NB4 (cell line): ENCODE measurements at regions not wholly inside any gene's neighbourhood (a gene's known extent, or its start where the extent isn't known, plus 50 kb on each side); places are given as distances from the start of the nearest gene placed in this dataset.

Experiments used
- DNase-seq: peaks from one replicate; pipeline ENCODE4 v3.0.0; 2010; ENCODE audit warnings: low read depth
- H3K4me3 ChIP-seq: one replicate; pipeline ENCODE4 v1.5.1; 2011; ENCODE audit warnings: mild to moderate bottlenecking, low read depth, low read length, moderate library complexity
- MYC ChIP-seq: IDR thresholded peaks from 2 replicates; pipeline ENCODE4 v1.6.1; 2011; ENCODE audit warnings: low read depth, low read length
- POLR2A ChIP-seq: IDR thresholded peaks from 2 replicates; pipeline ENCODE4 v1.6.1; 2011; ENCODE audit warnings: mild to moderate bottlenecking; ENCODE audit not compliant: insufficient read length; ENCODE audit errors: extremely low read depth
- TF ChIP-seq, protein P1 (sequence below): IDR thresholded peaks from one replicate; pipeline ENCODE4 v1.5.1; 2012; ENCODE audit warnings: low read depth, low read length
- TF ChIP-seq, protein P2 (sequence below): IDR thresholded peaks from 2 replicates; pipeline ENCODE4 v1.6.1; 2011; ENCODE audit warnings: low read depth, low read length

DNA sequence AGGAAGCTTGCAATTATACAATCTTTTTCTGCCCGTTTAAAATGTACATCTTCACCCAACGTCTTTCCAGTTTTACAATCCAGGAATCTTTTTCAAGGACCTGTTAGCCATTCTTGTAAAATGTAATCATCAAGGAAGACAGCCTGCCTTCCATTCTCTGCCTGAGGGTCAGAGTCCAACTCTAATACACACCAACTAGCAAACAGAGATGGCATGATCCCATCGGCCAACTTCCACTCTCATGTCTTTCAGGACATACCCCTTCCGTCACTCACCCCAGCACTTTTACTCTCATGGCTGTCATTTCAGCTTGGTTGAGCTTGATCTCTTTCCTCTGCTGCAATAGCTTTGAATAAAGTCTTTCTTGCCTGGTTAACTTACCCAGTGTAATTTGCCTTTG lies 172.5 kb upstream of the NETO1 start:
- no peak for DNase-seq
- H3K4me3 ChIP-seq = no peak overlapping the region
- no peak for TF ChIP-seq MYC
- TF ChIP-seq POLR2A = no peak
- TF ChIP-seq, protein P1, sequence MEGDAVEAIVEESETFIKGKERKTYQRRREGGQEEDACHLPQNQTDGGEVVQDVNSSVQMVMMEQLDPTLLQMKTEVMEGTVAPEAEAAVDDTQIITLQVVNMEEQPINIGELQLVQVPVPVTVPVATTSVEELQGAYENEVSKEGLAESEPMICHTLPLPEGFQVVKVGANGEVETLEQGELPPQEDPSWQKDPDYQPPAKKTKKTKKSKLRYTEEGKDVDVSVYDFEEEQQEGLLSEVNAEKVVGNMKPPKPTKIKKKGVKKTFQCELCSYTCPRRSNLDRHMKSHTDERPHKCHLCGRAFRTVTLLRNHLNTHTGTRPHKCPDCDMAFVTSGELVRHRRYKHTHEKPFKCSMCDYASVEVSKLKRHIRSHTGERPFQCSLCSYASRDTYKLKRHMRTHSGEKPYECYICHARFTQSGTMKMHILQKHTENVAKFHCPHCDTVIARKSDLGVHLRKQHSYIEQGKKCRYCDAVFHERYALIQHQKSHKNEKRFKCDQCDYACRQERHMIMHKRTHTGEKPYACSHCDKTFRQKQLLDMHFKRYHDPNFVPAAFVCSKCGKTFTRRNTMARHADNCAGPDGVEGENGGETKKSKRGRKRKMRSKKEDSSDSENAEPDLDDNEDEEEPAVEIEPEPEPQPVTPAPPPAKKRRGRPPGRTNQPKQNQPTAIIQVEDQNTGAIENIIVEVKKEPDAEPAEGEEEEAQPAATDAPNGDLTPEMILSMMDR = no peak
- TF ChIP-seq, protein P2, sequence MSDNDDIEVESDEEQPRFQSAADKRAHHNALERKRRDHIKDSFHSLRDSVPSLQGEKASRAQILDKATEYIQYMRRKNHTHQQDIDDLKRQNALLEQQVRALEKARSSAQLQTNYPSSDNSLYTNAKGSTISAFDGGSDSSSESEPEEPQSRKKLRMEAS = no peak

DNA sequence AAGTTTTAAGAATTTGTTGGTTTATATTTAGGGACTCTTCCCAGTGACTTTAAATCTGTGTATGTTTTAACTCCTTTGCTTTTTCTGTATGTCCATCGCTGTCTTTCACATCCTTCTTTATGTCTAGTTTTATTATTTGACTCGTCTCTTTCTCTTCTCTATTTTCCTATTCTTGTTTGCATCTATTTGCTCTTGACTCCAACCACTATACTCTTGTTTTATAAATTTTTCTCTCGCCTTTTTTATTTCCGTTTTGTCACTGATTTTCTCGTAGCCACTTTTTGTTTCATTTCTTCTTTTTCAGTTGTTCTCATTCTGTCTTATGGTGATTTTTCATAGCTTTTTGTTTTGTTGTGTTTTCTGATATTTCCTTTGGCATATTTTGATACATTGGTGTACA lies 170.5 kb upstream of the NETO1 start:
- no peak for DNase-seq
- no peak overlapping the region for H3K4me3 ChIP-seq
- no peak for TF ChIP-seq MYC
- TF ChIP-seq, protein P1 = no peak
- no peak for TF ChIP-seq POLR2A
- TF ChIP-seq, protein P2 = no peak

DNA sequence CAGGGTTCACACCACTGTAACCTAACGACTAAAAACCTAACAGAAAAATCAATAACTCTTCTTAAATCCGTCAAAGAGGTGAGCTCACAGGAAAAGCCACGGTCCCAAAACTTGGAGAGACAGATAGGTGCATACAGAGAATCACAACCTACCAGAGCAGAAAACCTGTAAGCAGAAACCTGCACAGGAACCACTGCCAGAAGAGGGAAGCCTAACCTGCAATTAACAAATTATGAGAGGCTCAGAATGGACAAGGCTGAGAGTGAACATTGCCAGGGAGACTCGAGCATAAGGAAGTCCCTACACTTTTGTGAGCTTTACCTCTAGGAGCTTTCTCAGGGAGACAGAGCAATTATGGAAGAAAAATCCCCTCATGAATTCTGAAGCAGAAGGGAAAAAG lies 156.2 kb upstream of the NETO1 start:
- no peak for DNase-seq
- no peak for TF ChIP-seq MYC
- TF ChIP-seq, protein P1 = no peak
- TF ChIP-seq, protein P2 = no peak
- TF ChIP-seq POLR2A = no peak

DNA sequence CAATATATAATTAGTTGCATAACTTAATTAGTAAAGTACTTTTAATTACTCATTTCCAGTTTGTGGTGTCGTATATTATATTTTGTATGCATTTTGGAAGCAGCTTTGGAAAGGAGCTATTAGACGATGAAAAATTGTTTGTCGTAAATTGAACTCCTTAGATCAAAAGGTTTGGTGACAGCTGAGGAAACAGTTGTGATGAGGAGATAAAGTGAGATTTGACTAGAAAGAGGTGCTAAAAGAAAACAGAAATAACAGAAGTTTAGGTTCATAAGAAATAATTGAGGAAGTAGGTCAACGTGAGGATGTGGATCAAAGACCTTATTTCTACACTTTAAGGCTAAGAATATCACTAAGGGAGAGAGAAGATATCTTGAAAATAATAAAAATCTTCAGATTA lies 141.9 kb upstream of the NETO1 start:
- H3K4me3 ChIP-seq = no peak overlapping the region
- no peak for TF ChIP-seq POLR2A
- TF ChIP-seq, protein P2 = no peak
- TF ChIP-seq, protein P1 = no peak
- no peak for TF ChIP-seq MYC

More for the DNA sequence above, 156.2 kb upstream of the NETO1 start:
- H3K4me3 ChIP-seq = no peak overlapping the region

DNA sequence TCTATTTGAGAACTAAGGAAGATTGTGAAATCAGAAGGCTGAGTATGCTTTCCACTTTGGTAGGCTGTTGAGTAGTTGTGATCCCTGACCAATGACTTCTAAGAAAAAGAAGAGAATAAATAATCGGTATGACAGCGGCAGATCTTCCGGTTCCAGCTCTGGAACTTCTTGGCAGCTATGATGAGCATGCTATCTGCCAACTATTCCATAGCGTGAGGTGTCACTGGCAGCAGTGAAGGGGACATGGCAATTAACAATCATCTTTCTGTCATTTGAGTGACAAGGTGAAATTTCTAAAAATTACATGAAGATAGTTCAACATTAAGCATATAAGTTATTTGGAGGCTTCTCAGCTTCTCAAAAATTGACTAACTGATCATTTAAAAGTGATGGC lies 140.1 kb upstream of the NETO1 start:
- TF ChIP-seq, protein P2 = no peak
- TF ChIP-seq, protein P1 = no peak
- TF ChIP-seq POLR2A (no peak), MYC (no peak)
- no peak for DNase-seq
- H3K4me3 ChIP-seq = no peak overlapping the region

More for the DNA sequence above, 141.9 kb upstream of the NETO1 start:
- no peak for DNase-seq
